Psoas muscle (tissue), 7 donors: ENCODE measurements at regions not wholly inside any gene's neighbourhood (a gene's known extent, or its start where the extent isn't known, plus 50 kb on each side); places are given as distances from the start of the nearest gene placed in this dataset.
A peak's percentile ranks its signal among the peaks of the same experiment; 100 is the strongest.

Experiments
- ATAC-seq, 4 donors: fragments of 200-7000 bp; cut with Tn5 transposase; one replicate each; pipeline ENCODE4 v1.9.1; 2020; ENCODE audit warnings: moderate library complexity in 3 of 4, mild to moderate bottlenecking in 2 of 4
- DNase-seq, 2 donors: peaks; one replicate each; pipeline ENCODE4 v3.0.0-alpha.2; 2020
- H3K27ac ChIP-seq: fragments of 200-600 bp; one replicate; pipeline ENCODE4 v1.8.0; 2022
- H3K27me3 ChIP-seq, 3 donors: fragments of 200-600 bp in 1 of 3; one replicate each; pipeline versions ENCODE4 v1.6.1 to v1.8.0; 2013 to 2022; ENCODE audit warnings: low read length in 2 of 3, mild to moderate bottlenecking in 2 of 3, moderate library complexity in 1 of 3; ENCODE audit not compliant: insufficient read depth in 3 of 3
- H3K36me3 ChIP-seq, 2 donors: fragments of 200-600 bp in 1 of 2; one replicate each; pipeline versions ENCODE4 v1.6.1 to v1.8.0; 2013 to 2022; ENCODE audit warnings: low read depth in 1 of 2, mild to moderate bottlenecking in 1 of 2, moderate library complexity in 1 of 2; ENCODE audit not compliant: insufficient read depth in 1 of 2
- H3K4me1 ChIP-seq: fragments of 200-600 bp; one replicate; pipeline ENCODE4 v1.8.0; 2022
- H3K4me3 ChIP-seq: fragments of 200-600 bp; one replicate; pipeline ENCODE4 v1.8.0; 2022; ENCODE audit warnings: mild to moderate bottlenecking
- H3K9me3 ChIP-seq: fragments of 200-600 bp; one replicate; pipeline ENCODE4 v1.8.0; 2022
- CTCF ChIP-seq: fragments of 200-600 bp; IDR thresholded peaks from one replicate; pipeline ENCODE4 v1.8.0; 2022; ENCODE audit warnings: antibody characterized with exemption
- WGBS, 3 donors: extraction: QIAGEN DNeasy Blood & Tissue Kit; methylation state at CpG; one replicate each; pipeline versions ENCODE4 v1.1.6 to v1.1.7; 2013; 5-methylcytosine and 5-hydroxymethylcytosine counted together
- intact Hi-C, 2 donors: fragments of 100-400 bp; cut with DNase I; formaldehyde crosslinking; loops; one replicate each; pipeline versions ENCODE4 v1.11.0 to v1.14.2; 2022
- donor health status: healthy with polysubstance abuse.
- donor health status: DM: no; HTN: no; CAD: no; lungs with moderate emphysema.
- donor health status: Bipolar disorder and iron deficiency.
- donor health status: healthy.
- donor health status: DM: yes; HTN: yes; CAD: no.
- donor health status: DM: no; HTN: no; CAD: no.
- donor health status: DM: yes; HTN: yes; CAD: no.

GRCh38 chr6:130681028-130681427 is 146.2 kb upstream of the SMLR1 start:
- peak overlapping the region; percentile 17 for H3K27ac ChIP-seq
- no peaks in the 10 kb centered on the region for H3K27me3 ChIP-seq
- no peaks in the 10 kb centered on the region for H3K36me3 ChIP-seq
- WGBS, 3 donors, result 8 to 12% (median 12%) methylated on average over 1 of the region's 1 CpG
- H3K4me3 ChIP-seq, result no peak overlapping the region
- H3K4me1 ChIP-seq, result no peaks in the 10 kb centered on the region
- H3K9me3 ChIP-seq, result no peaks in the 10 kb centered on the region
- TF ChIP-seq CTCF, result no peak
- ATAC-seq, result peak in 1 of 4 donors; percentile 40
- intact Hi-C loops, result no loop called here
- DNase-seq, result no peak

- no peaks in the 10 kb centered on the region for H3K9me3 ChIP-seq
- no peak overlapping the region for H3K27ac ChIP-seq
- no peak for DNase-seq
- TF ChIP-seq CTCF, result no peak
- no peak for ATAC-seq
- no peaks in the 10 kb centered on the region for H3K27me3 ChIP-seq
- 78 to 85% (median 84%) methylated on average over 5 of the region's 5 CpGs for WGBS, 3 donors
- H3K4me3 ChIP-seq, result no peak overlapping the region
- H3K36me3 ChIP-seq, result no peaks in the 10 kb centered on the region
- H3K4me1 ChIP-seq, result no peaks in the 10 kb centered on the region
- intact Hi-C loops, result no loop called here
Observed at GRCh38 chr6:130682066-130682465, 145.1 kb upstream of the SMLR1 start.

GRCh38 chr6:130683761-130684517 is 143.3 kb upstream of the SMLR1 start:
- H3K4me1 ChIP-seq, result no peaks in the 10 kb centered on the region
- H3K27me3 ChIP-seq, result no peaks in the 10 kb centered on the region
- H3K4me3 ChIP-seq, result no peak overlapping the region
- no peaks in the 10 kb centered on the region for H3K9me3 ChIP-seq
- ATAC-seq (no peak), DNase-seq (no peak)
- intact Hi-C loops, result no loop called here
- no peaks in the 10 kb centered on the region for H3K36me3 ChIP-seq
- TF ChIP-seq CTCF, result no peak
- no peak overlapping the region for H3K27ac ChIP-seq
- WGBS, 3 donors, result 80 to 90% (median 87%) methylated on average over 7 of the region's 7 CpGs

GRCh38 chr6:130692659-130693058 is 134.5 kb upstream of the SMLR1 start:
- Histone ChIP-seq H3K27me3 (no peaks in the 10 kb centered on the region), H3K36me3 (no peaks in the 10 kb centered on the region), H3K4me3 (no peak overlapping the region), H3K4me1 (no peaks in the 10 kb centered on the region), H3K9me3 (no peaks in the 10 kb centered on the region), H3K27ac (no peak overlapping the region)
- DNase-seq, result no peak
- intact Hi-C loops, result no loop called here
- 80 to 91% (median 85%) methylated on average over 2 of the region's 2 CpGs for WGBS, 3 donors
- no peak for ATAC-seq
- TF ChIP-seq CTCF, result no peak

GRCh38 chr6:130693944-130694343 is 133.3 kb upstream of the SMLR1 start:
- Histone ChIP-seq H3K27me3 (no peaks in the 10 kb centered on the region), H3K36me3 (no peaks in the 10 kb centered on the region), H3K9me3 (no peaks in the 10 kb centered on the region), H3K4me3 (no peak overlapping the region), H3K27ac (no peak overlapping the region), H3K4me1 (no peaks in the 10 kb centered on the region)
- TF ChIP-seq CTCF, result no peak
- ATAC-seq, result no peak
- no peak for DNase-seq
- intact Hi-C loops, result no loop called here
- 59 to 72% (median 68%) methylated on average over 2 of the region's 2 CpGs for WGBS, 3 donors
